ENCODE measurements at regions not wholly inside any gene's neighbourhood (a gene's known extent, or its start where the extent isn't known, plus 50 kb on each side); places are given as distances from the start of the nearest gene placed in this dataset.

GRCh38 chr22:48950151-48950915 is 877.3 kb downstream of the BRD1 start:
- no peak for TF ChIP-seq POLR2AphosphoS5 (IDR thresholded peaks at IDR 0.05)
- no peak for TF ChIP-seq CTCF (IDR thresholded peaks at IDR 0.05)
